ENCODE measurements at regions not wholly inside any gene's neighbourhood (a gene's known extent, or its start where the extent isn't known, plus 50 kb on each side); places are given as distances from the start of the nearest gene placed in this dataset.

GRCh38 chr10:44289125-44289524 lies 95.8 kb downstream of the CXCL12 start:
- H2AFZ ChIP-seq (ENCODE audit: low read depth, low read length, poor library complexity, severe bottlenecking) = no peak overlapping the region
- no TSS peak for BruUV-seq (replicated peaks)
- TF ChIP-seq FOSL1 (IDR thresholded peaks at IDR 0.05; ENCODE audit: low read depth) (no peak), ZNF274 (IDR thresholded peaks at IDR 0.05; ENCODE audit: low read depth, low read length) (no peak), POLR2A (IDR thresholded peaks at IDR 0.05; ENCODE audit: borderline replicate concordance, extremely low read depth, insufficient read depth, insufficient read length) (no peak), SP1 (IDR thresholded peaks at IDR 0.05; ENCODE audit: low read depth) (no peak), SRF (IDR thresholded peaks at IDR 0.05; ENCODE audit: low read depth) (no peak)
- H3K27me3 ChIP-seq (ENCODE audit: insufficient read depth, low read length) = peaks cover 19% of the 10 kb centered on the region; the same call in 1 of the 2 replicates
- CTCF ChIA-PET = no interaction called here
- H3K4me1 ChIP-seq (ENCODE audit: control insufficient read depth in 1 of 2, insufficient read depth in 2 of 2, low read length in 2 of 2) = no peaks in the 10 kb centered on the region
- no peaks in the 10 kb centered on the region for H3K9me3 ChIP-seq (ENCODE audit: control insufficient read depth in 1 of 2, insufficient read depth in 1 of 2, low read depth in 1 of 2, low read length in 2 of 2)
- RAD21 ChIA-PET (ENCODE audit: low non-redundant PET in 1 of 2, low total read pairs in 2 of 2, uncharacterized antibody in 2 of 2, unreplicated experiment in 2 of 2) = no interaction called here
- ATAC-seq = no peak
- H3K4me3 ChIP-seq (replicated peaks in 1 of 2; ENCODE audit: low read depth in 1 of 2, low read length in 2 of 2) = no peak overlapping the region
- H3K27ac ChIP-seq (ENCODE audit: low read depth, low read length) = no peak overlapping the region
- H3K4me2 ChIP-seq (ENCODE audit: low read length) = no peak overlapping the region
- H3K79me2 ChIP-seq (ENCODE audit: insufficient read depth, low read length) = no peaks in the 10 kb centered on the region
- H3K36me3 ChIP-seq (ENCODE audit: control insufficient read depth in 1 of 2, insufficient read depth in 2 of 2, low read length in 2 of 2) = no peaks in the 10 kb centered on the region
- POLR2A ChIA-PET = no interaction called here
- H3K9ac ChIP-seq (ENCODE audit: low read length) = no peak overlapping the region
- no peaks in the 10 kb centered on the region for H4K20me1 ChIP-seq (ENCODE audit: insufficient read depth)
- intact Hi-C loops (cut with micrococcal nuclease) = no loop called here
- no peak for DNase-seq (ENCODE audit: low read depth, low spot score)
- H3K9me2 ChIP-seq (ENCODE audit: insufficient read depth) = no peaks in the 10 kb centered on the region

GRCh38 chr10:44287408-44287807 lies 97.5 kb downstream of the CXCL12 start:
- H3K4me1 ChIP-seq (ENCODE audit: control insufficient read depth in 1 of 2, insufficient read depth in 2 of 2, low read length in 2 of 2) = no peaks in the 10 kb centered on the region
- no peaks in the 10 kb centered on the region for H3K9me2 ChIP-seq (ENCODE audit: insufficient read depth)
- H3K27ac ChIP-seq (ENCODE audit: low read depth, low read length) = no peak overlapping the region
- POLR2A ChIA-PET = no interaction called here
- peaks cover 23% of the 10 kb centered on the region; the same call in 1 of the 2 replicates for H3K27me3 ChIP-seq (ENCODE audit: insufficient read depth, low read length)
- H4K20me1 ChIP-seq (ENCODE audit: insufficient read depth) = no peaks in the 10 kb centered on the region
- TF ChIP-seq SRF (IDR thresholded peaks at IDR 0.05; ENCODE audit: low read depth) (no peak), JUND (IDR thresholded peaks at IDR 0.05) (no peak), ZFX (IDR thresholded peaks at IDR 0.05) (no peak), EZH2phosphoT487 (IDR thresholded peaks at IDR 0.05; ENCODE audit: borderline replicate concordance) (no peak), SP1 (IDR thresholded peaks at IDR 0.05; ENCODE audit: low read depth) (no peak), REST (IDR thresholded peaks at IDR 0.05; ENCODE audit: low read depth) (no peak), CTCF (IDR thresholded peaks at IDR 0.05 in 2 of 3, conservative IDR thresholded peaks at IDR 0.05 in 1 of 3; ENCODE audit: borderline replicate concordance in 1 of 3, insufficient read depth in 1 of 3, low read depth in 2 of 3, low read length in 2 of 3) (no peak), POLR2A (IDR thresholded peaks at IDR 0.05; ENCODE audit: borderline replicate concordance, extremely low read depth, insufficient read depth, insufficient read length) (no peak), ELF1 (IDR thresholded peaks at IDR 0.05; ENCODE audit: borderline replicate concordance, low read depth) (no peak), ATF3 (IDR thresholded peaks at IDR 0.05) (no peak), FOSL1 (IDR thresholded peaks at IDR 0.05; ENCODE audit: low read depth) (no peak), YY1 (IDR thresholded peaks at IDR 0.05; ENCODE audit: extremely low read depth, insufficient replicate concordance, low read depth, low read length) (no peak)
- no TSS peak for BruUV-seq (replicated peaks)
- no peaks in the 10 kb centered on the region for H3K9me3 ChIP-seq (ENCODE audit: control insufficient read depth in 1 of 2, insufficient read depth in 1 of 2, low read depth in 1 of 2, low read length in 2 of 2)
- intact Hi-C loops (cut with micrococcal nuclease) = no loop called here
- no peaks in the 10 kb centered on the region for H3K36me3 ChIP-seq (ENCODE audit: control insufficient read depth in 1 of 2, insufficient read depth in 2 of 2, low read length in 2 of 2)
- no peak overlapping the region for H3K4me2 ChIP-seq (ENCODE audit: low read length)
- RAD21 ChIA-PET (ENCODE audit: low non-redundant PET in 1 of 2, low total read pairs in 2 of 2, uncharacterized antibody in 2 of 2, unreplicated experiment in 2 of 2) = no interaction called here
- no peak overlapping the region for H3K9ac ChIP-seq (ENCODE audit: low read length)
- CTCF ChIA-PET = no interaction called here
- H3K4me3 ChIP-seq (replicated peaks in 1 of 2; ENCODE audit: low read depth in 1 of 2, low read length in 2 of 2) = no peak overlapping the region
- no peaks in the 10 kb centered on the region for H3K79me2 ChIP-seq (ENCODE audit: insufficient read depth, low read length)
- ATAC-seq (no peak), DNase-seq (ENCODE audit: low read depth, low spot score) (no peak)
- H2AFZ ChIP-seq (ENCODE audit: low read depth, low read length, poor library complexity, severe bottlenecking) = no peak overlapping the region

Data from HCT116 (cell line).